ENCODE measurements at regions not wholly inside any gene's neighbourhood (a gene's known extent, or its start where the extent isn't known, plus 50 kb on each side); places are given as distances from the start of the nearest gene placed in this dataset.

- no peak for DNase-seq
These were observed 890.8 kb downstream of the NLGN4Y start for GRCh38 chrY:15415165-15415564.

DNA sequence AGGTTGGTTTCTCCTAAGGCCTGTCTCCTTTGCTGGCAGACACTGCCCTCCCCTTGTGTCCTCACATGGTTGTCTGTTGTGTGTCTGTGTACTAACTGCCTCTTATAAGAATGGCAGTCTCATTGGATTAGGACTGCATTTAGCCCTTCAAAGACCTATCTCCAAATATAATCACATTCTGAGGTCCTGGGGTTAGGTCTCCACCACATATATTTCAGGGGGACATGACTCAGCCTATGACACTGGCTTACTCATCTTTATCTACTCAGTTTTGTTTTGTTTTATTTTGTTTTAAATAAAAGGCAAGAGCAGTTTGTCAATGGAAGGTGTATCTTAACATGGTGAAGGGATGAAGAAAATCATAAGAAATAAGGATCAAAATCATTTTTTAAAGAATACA, 894.3 kb downstream of the NLGN4Y start:
- DNase-seq = no peak

- peak in 1 of 2 experiments; percentile 10 for DNase-seq
These were observed 900.4 kb downstream of the NLGN4Y start for GRCh38 chrY:15424665-15425132.

GRCh38 chrY:15440021-15440695, 915.8 kb downstream of the NLGN4Y start:
- no peak for DNase-seq

- no peak for DNase-seq
These were observed 916.5 kb downstream of the NLGN4Y start for GRCh38 chrY:15440696-15441408.

DNA sequence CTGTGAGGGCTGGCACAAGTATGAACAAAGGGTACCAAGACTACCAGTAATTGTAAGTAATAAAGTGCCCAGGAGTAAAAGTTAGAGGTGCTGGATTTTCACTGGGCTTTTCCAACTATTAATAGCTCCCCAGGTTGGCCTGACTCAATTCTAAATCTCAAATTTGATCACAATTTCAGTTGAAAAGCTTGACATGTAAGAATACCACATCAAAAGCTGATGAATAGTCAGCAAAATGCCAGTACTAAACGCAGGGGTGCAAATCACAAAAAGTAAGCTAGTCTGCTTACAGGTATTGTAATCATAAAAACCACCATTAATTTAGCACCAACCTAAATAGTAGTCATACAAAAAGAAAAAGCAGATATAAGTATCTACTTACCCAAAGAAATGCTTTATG, 917.5 kb downstream of the NLGN4Y start:
- DNase-seq = no peak

DNA sequence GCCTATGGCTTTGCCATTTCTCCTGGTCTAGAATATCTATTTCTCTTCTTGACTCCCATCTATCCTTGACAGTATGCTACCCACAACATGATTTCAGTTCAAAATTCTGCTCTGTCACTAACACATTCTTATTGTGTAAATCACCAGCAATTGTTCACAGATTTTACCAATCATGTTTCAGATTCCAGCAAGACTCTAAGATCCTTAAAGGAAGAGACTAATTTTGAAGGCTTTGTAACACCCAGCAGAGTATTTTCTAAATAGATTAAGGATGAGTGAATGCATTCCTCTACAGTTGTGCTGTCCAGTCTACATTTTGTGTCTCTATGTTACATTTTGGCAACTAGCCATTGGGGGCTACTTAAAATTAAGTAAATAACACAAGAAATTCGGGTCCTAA, 921.5 kb downstream of the NLGN4Y start:
- no peak for DNase-seq

DNA sequence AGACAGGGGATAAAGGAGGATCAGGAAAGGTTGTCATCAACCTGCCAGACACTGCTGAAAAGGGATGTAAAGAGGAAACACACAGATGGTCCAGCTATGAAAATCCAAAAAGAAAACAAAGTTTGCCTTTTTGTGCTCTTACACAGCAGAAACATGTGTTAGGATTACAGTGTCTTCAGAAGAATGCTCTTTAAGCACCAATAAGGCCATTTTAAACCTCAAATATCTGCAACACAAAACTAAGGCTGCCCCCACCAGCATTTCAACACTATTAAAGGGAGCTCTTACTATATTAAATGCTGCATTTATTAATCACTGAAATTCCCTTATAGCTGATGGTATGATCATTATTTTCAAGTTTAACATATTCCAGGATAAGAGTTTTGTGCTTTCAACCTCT, 922.5 kb downstream of the NLGN4Y start:
- no peak for DNase-seq

DNA sequence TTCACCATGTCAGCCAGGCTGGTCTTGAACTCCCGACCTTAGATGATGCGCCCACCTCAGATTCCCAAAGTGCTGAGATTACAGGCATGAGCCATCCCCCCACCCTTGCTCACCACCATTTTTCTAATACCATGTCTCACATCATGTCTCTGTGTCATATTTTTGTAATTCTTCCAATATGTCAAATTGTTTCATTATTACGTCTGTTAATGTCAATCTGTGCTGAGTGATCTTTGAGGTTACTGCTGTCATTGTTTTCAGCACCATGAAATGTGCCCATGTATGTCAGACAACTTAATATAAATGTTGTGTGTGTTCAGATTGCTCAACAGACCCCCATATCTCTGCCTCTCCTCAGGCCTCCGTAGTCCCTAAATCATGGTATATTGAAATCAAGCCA, 923.6 kb downstream of the NLGN4Y start:
- DNase-seq = no peak

DNA sequence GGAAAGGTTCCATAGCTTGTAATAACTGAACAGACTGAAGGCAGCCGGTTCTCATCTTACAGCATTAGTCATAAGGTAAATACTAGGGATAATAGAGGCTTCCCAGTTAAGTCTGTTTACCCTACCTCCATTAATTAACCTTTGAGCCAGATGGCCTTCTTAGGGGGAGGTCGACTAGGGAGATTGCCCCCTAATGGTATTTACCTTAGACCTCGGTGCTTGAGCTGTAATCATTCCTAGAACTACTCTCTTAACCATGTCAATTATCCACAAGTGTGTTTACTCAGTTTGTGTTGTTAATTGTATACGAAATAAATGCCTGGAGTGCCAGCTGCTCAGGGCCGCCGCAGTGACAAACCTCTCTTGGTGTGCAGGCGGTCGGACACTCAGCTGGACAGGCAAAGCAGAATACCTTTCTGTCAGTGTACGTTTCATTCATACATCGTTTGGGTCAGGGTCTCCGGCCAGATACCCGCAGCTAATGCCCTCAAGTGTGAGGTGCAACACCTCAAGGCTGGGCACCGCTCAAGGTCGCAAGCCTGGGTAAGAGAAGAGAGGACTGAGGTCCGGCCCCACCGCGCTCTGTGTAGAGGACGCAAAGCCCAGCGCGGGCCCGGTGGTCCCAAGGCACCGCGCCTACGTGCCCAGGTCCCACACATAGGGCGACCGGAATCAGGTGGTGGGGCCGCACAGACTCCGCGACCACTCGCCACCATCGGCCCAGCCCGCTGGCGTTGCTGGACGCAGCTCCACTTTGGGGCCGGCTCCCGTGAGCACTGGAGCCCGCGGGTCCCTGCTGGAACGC, 931.0 kb downstream of the NLGN4Y start:
- DNase-seq = no peak

GRCh38 chrY:15455980-15456469, 931.7 kb downstream of the NLGN4Y start:
- peak; percentile 57 to 67 for DNase-seq

DNA sequence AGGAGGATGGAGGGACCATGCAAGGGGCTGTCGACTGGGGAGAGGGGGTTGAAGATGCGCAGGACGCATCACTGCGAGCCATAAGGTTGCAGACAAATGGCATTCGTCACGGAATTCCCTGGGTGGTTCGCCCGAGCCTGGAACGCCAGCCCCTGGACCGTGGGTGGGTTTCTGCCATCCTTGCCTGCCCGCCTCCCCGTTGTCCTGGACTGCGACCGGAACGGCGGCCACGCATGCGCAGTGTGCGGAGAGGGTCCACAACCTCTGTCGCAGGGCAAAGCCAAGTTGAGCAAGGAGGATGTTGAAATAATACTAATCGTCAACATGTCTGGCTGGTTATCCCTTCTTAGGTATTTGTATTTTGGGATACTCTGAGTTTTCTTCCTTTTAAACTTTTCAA, 932.2 kb downstream of the NLGN4Y start:
- DNase-seq = peak in 1 of 2 experiments; percentile 3

GRCh38 chrY:15457682-15458081, 933.4 kb downstream of the NLGN4Y start:
- no peak for DNase-seq

GRCh38 chrY:15458426-15458825, 934.1 kb downstream of the NLGN4Y start:
- no peak for DNase-seq

DNA sequence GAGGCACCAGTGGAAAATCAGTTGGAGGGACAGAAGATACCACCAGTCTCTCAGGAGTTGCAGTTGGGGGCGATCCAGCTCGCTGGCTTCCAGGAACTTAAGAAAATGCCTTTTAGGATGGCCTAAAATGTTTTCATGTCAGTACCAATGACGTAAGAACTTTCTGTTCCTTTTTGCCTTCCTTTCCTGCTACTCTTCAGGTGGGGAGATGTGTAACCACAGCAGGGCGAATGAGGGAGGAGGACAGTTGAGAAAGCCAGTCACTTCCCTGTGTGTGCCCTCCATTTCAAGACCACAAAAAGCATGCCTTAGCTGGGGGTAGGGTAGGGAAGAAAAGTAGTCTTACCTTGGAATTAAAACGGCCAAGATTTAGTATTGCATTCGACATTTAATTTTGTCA, 941.6 kb downstream of the NLGN4Y start:
- no peak for DNase-seq

DNA sequence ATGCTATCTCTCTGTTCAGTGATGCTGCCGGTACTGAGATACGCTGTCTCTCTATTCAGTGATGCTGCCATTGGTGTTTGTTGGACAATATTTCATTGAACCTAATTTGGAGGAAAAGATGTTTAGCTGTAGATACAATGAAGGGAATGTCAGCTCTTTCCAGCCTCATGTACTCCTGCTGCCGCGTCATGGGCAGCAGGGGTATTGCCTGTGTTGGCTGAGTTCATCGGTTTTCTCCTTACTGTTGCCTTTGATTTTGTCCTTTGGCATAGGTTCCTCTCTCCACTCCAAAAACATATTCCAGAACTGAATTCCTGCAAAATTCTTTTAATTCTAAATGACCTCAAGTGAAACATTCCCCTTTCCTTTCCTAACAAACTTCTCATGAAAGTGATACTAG, 942.6 kb downstream of the NLGN4Y start:
- no peak for DNase-seq

DNA sequence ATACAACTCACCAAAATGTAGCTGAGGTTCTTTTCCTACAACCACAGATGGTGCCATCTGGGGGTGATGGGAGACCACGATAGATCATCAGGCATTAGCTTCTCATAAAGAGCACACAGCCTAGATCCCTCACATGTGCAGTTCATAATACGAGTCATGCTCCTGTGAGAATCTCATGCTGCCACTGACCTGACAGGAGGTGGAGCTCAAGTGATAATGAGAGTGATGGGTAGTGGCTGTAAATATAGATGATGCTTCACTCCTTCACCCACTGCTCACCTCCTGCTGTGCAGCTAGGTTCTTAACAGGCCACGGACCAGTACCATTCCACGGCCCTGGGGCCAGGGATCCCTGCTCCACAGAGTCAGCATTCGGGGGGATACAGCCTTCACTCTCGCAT, 943.8 kb downstream of the NLGN4Y start:
- DNase-seq = no peak

- no peak for DNase-seq
These were observed 947.0 kb downstream of the NLGN4Y start for GRCh38 chrY:15471371-15471770.

DNA sequence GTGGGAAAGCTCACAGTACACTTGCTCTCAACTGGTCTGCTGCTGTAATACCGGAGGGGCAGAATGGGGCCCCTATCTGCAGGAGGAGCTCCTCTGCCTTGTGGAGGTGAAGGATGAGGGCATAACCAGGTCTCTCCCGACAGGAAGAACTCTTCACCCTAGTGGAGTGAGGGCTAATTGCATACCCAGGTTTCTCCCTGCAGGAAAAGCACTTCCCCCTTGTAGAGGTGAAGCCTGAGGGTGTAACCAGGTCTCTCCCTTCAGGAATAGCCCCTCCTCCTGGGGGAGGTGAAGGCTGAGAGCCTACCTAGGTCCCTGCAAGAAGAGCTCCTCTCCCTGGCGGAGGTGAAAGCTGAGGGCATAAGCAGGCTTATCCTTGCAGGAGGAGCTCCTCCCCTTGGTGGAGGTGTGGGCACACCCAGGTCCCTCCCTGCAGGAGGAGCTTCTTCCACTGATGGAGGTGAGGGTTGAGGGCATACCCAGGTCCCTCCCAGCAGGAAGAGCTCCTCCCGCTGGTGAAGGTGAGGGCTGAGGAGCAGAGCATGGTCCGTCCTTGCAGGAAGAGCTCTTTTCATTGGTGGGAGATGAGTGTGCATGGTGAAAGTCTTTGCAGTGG, 954.1 kb downstream of the NLGN4Y start:
- DNase-seq = no peak

GRCh38 chrY:15500536-15500935, 976.2 kb downstream of the NLGN4Y start:
- no peak for DNase-seq

GRCh38 chrY:15501181-15501580, 976.9 kb downstream of the NLGN4Y start:
- no peak for DNase-seq

DNA sequence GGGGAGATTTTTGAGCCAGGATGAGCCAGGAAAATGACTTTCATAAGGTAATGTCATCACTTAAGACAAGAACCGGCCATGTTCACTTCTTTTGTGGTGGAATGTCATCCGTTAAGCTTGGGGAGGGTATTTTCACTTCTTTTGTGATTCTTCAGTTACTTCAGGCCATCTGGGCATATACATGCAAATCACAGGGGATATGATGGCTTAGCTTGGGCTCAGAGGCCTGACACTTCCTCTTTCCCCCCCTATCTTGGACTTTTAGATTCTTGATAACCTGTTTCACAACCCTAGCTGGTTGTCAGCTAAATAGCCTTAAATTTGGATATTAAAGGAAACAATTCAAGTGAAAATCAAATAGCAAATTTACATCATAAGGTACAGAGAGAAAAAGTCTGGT, 986.0 kb downstream of the NLGN4Y start:
- DNase-seq = no peak

- no peak for DNase-seq
These were observed 986.8 kb downstream of the NLGN4Y start for GRCh38 chrY:15510984-15511650.

Data from activated CD4-positive, alpha-beta T cell treated with anti-CD3 and anti-CD28 coated beads, Interleukin-2, amount 50 U/mL, for 48 hours (primary cell).